H1 (cell line): ENCODE measurements at regions not wholly inside any gene's neighbourhood (a gene's known extent, or its start where the extent isn't known, plus 50 kb on each side); places are given as distances from the start of the nearest gene placed in this dataset.

Experiments used
- POLR2A ChIP-seq, 2 experiments: IDR thresholded peaks; 1 replicate in 1 of 2; 2 replicates in 1 of 2; pipeline ENCODE4 v1.6.1; 2011; ENCODE audit warnings: low read depth in 2 of 2, low read length in 2 of 2, mild to moderate bottlenecking in 2 of 2; ENCODE audit errors: control extremely low read depth in 1 of 2
- TAF1 ChIP-seq: IDR thresholded peaks from 2 replicates; pipeline ENCODE4 v1.6.1; 2011; ENCODE audit warnings: mild to moderate bottlenecking, low read depth, low read length

GRCh38 chr10:113291413-113291812 lies 261.4 kb upstream of the HABP2 start:
- no peak for TF ChIP-seq POLR2A (IDR thresholded peaks at IDR 0.05; ENCODE audit: control extremely low read depth in 1 of 2, low read depth in 2 of 2, low read length in 2 of 2)
- no peak for TF ChIP-seq TAF1
